ENCODE measurements at regions not wholly inside any gene's neighbourhood (a gene's known extent, or its start where the extent isn't known, plus 50 kb on each side); places are given as distances from the start of the nearest gene placed in this dataset.
"Not testable (repeated sequence)": the region's sequence is repeated elsewhere in the genome, so short reads cannot be mapped to it uniquely, and the experiment has no call there.

- peaks cover 0 to 2% of the 10 kb centered on the region in 2 experiments for H3K4me1 ChIP-seq (ENCODE audit: control insufficient read depth in 1 of 2, insufficient read depth in 2 of 2, low read length in 2 of 2)
- no peak overlapping the region for H4K12ac ChIP-seq (ENCODE audit: low read depth, low read length)
- H3K27me3 ChIP-seq (ENCODE audit: insufficient read depth, low read length): no peaks in the 10 kb centered on the region
- no peak overlapping the region for H4K91ac ChIP-seq (ENCODE audit: low read depth, low read length)
- no peak overlapping the region for H3K14ac ChIP-seq (ENCODE audit: low read length)
- no peaks in the 10 kb centered on the region for H3K36me3 ChIP-seq (ENCODE audit: control insufficient read depth in 1 of 2, insufficient read depth in 2 of 2, low read length in 2 of 2)
- no peak overlapping the region for H2AFZ ChIP-seq (ENCODE audit: insufficient read depth, low read length, poor library complexity)
- peak; percentile 78 to 96 for DNase-seq
- no peak overlapping the region for H2BK12ac ChIP-seq (ENCODE audit: low read length)
- H3K27ac ChIP-seq (ENCODE audit: low read depth, low read length): no peak overlapping the region
- H3K4ac ChIP-seq (ENCODE audit: low read depth, low read length): no peak overlapping the region
- WGBS (ENCODE audit: extremely low coverage, insufficient coverage, insufficient read length): no CpG with 5 or more reads among the region's 3 CpGs
- no peaks in the 10 kb centered on the region for H3K79me1 ChIP-seq (ENCODE audit: low read length)
- H2BK5ac ChIP-seq (ENCODE audit: low read depth, low read length, poor library complexity): no peak overlapping the region
- H3K4me3 ChIP-seq (ENCODE audit: low read depth, low read length): no peak overlapping the region
- H2AK5ac ChIP-seq (ENCODE audit: low read length): no peak overlapping the region
- H3K9ac ChIP-seq (ENCODE audit: low read length): no peak overlapping the region
- no peak overlapping the region for H4K8ac ChIP-seq (ENCODE audit: low read depth, low read length)
- H3K4me2 ChIP-seq (ENCODE audit: low read length): no peak overlapping the region
- H3K18ac ChIP-seq (ENCODE audit: low read length): no peak overlapping the region
- H3K23ac ChIP-seq (ENCODE audit: low read length): no peak overlapping the region
- no peaks in the 10 kb centered on the region for H3K79me2 ChIP-seq (ENCODE audit: control insufficient read depth, insufficient read depth, low read length, poor library complexity)
- no peak overlapping the region for H2BK120ac ChIP-seq (ENCODE audit: insufficient read depth, low read length, poor library complexity)
- H3K9me3 ChIP-seq (ENCODE audit: insufficient read depth, low read depth, low read length): peaks cover 9% of the 10 kb centered on the region
Measured at GRCh38 chr7:19958309-19958896, 185.0 kb upstream of the TMEM196 start.

GRCh38 chr7:19957664-19958063 lies 184.2 kb upstream of the TMEM196 start:
- no peaks in the 10 kb centered on the region for H3K27me3 ChIP-seq (ENCODE audit: insufficient read depth, low read length)
- H4K12ac ChIP-seq (ENCODE audit: low read depth, low read length): no peak overlapping the region
- H3K79me2 ChIP-seq (ENCODE audit: control insufficient read depth, insufficient read depth, low read length, poor library complexity): no peaks in the 10 kb centered on the region
- no peak overlapping the region for H3K18ac ChIP-seq (ENCODE audit: low read length)
- H2BK5ac ChIP-seq (ENCODE audit: low read depth, low read length, poor library complexity): no peak overlapping the region
- no peak overlapping the region for H4K8ac ChIP-seq (ENCODE audit: low read depth, low read length)
- peak in 1 of 2 donors; percentile 17 for DNase-seq
- WGBS (ENCODE audit: extremely low coverage, insufficient coverage, insufficient read length): no CpG with 5 or more reads among the region's 1 CpG
- H3K14ac ChIP-seq (ENCODE audit: low read length): no peak overlapping the region
- H3K4me3 ChIP-seq (ENCODE audit: low read depth, low read length): no peak overlapping the region
- no peak overlapping the region for H2AFZ ChIP-seq (ENCODE audit: insufficient read depth, low read length, poor library complexity)
- H3K79me1 ChIP-seq (ENCODE audit: low read length): no peaks in the 10 kb centered on the region
- H3K23ac ChIP-seq (ENCODE audit: low read length): no peak overlapping the region
- no peak overlapping the region for H2BK120ac ChIP-seq (ENCODE audit: insufficient read depth, low read length, poor library complexity)
- H3K4ac ChIP-seq (ENCODE audit: low read depth, low read length): no peak overlapping the region
- H3K9ac ChIP-seq (ENCODE audit: low read length): no peak overlapping the region
- no peak overlapping the region for H2BK12ac ChIP-seq (ENCODE audit: low read length)
- H2AK5ac ChIP-seq (ENCODE audit: low read length): no peak overlapping the region
- no peak overlapping the region for H4K91ac ChIP-seq (ENCODE audit: low read depth, low read length)
- no peak overlapping the region for H3K27ac ChIP-seq (ENCODE audit: low read depth, low read length)
- H3K36me3 ChIP-seq (ENCODE audit: control insufficient read depth in 1 of 2, insufficient read depth in 2 of 2, low read length in 2 of 2): no peaks in the 10 kb centered on the region
- peaks cover 9% of the 10 kb centered on the region for H3K9me3 ChIP-seq (ENCODE audit: insufficient read depth, low read depth, low read length)
- peaks cover 0 to 2% of the 10 kb centered on the region in 2 experiments for H3K4me1 ChIP-seq (ENCODE audit: control insufficient read depth in 1 of 2, insufficient read depth in 2 of 2, low read length in 2 of 2)
- no peak overlapping the region for H3K4me2 ChIP-seq (ENCODE audit: low read length)

- H3K23ac ChIP-seq (ENCODE audit: low read length); H2BK5ac ChIP-seq (ENCODE audit: low read depth, low read length, poor library complexity); H3K79me1 ChIP-seq (ENCODE audit: low read length); H4K12ac ChIP-seq (ENCODE audit: low read depth, low read length); H3K9me3 ChIP-seq (ENCODE audit: insufficient read depth, low read depth, low read length); H3K27me3 ChIP-seq (ENCODE audit: insufficient read depth, low read length); H3K18ac ChIP-seq (ENCODE audit: low read length); H4K91ac ChIP-seq (ENCODE audit: low read depth, low read length); DNase-seq; H3K14ac ChIP-seq (ENCODE audit: low read length); H4K8ac ChIP-seq (ENCODE audit: low read depth, low read length); H2AK5ac ChIP-seq (ENCODE audit: low read length); H2AFZ ChIP-seq (ENCODE audit: insufficient read depth, low read length, poor library complexity); H3K36me3 ChIP-seq (ENCODE audit: control insufficient read depth in 1 of 2, insufficient read depth in 2 of 2, low read length in 2 of 2); H3K4me1 ChIP-seq (ENCODE audit: control insufficient read depth in 1 of 2, insufficient read depth in 2 of 2, low read length in 2 of 2); H3K27ac ChIP-seq (ENCODE audit: low read depth, low read length); H3K4me3 ChIP-seq (ENCODE audit: low read depth, low read length); H2BK120ac ChIP-seq (ENCODE audit: insufficient read depth, low read length, poor library complexity); H3K79me2 ChIP-seq (ENCODE audit: control insufficient read depth, insufficient read depth, low read length, poor library complexity); H2BK12ac ChIP-seq (ENCODE audit: low read length); H3K4ac ChIP-seq (ENCODE audit: low read depth, low read length); H3K9ac ChIP-seq (ENCODE audit: low read length); H3K4me2 ChIP-seq (ENCODE audit: low read length): not testable (repeated sequence)
- no CpG with 5 or more reads among the region's 7 CpGs for WGBS (ENCODE audit: extremely low coverage, insufficient coverage, insufficient read length)
Measured at GRCh38 chr7:19954166-19954565, 180.7 kb upstream of the TMEM196 start.

- not testable (repeated sequence) for H3K4ac ChIP-seq (ENCODE audit: low read depth, low read length); H3K36me3 ChIP-seq (ENCODE audit: control insufficient read depth in 1 of 2, insufficient read depth in 2 of 2, low read length in 2 of 2); H2BK120ac ChIP-seq (ENCODE audit: insufficient read depth, low read length, poor library complexity); H3K79me1 ChIP-seq (ENCODE audit: low read length); H4K12ac ChIP-seq (ENCODE audit: low read depth, low read length); H2BK12ac ChIP-seq (ENCODE audit: low read length); H3K18ac ChIP-seq (ENCODE audit: low read length); H3K9ac ChIP-seq (ENCODE audit: low read length); H3K27me3 ChIP-seq (ENCODE audit: insufficient read depth, low read length); H3K4me2 ChIP-seq (ENCODE audit: low read length); H4K8ac ChIP-seq (ENCODE audit: low read depth, low read length); H3K4me3 ChIP-seq (ENCODE audit: low read depth, low read length); DNase-seq; H3K79me2 ChIP-seq (ENCODE audit: control insufficient read depth, insufficient read depth, low read length, poor library complexity); H3K14ac ChIP-seq (ENCODE audit: low read length); H4K91ac ChIP-seq (ENCODE audit: low read depth, low read length); H3K9me3 ChIP-seq (ENCODE audit: insufficient read depth, low read depth, low read length); H2BK5ac ChIP-seq (ENCODE audit: low read depth, low read length, poor library complexity); H2AFZ ChIP-seq (ENCODE audit: insufficient read depth, low read length, poor library complexity); H2AK5ac ChIP-seq (ENCODE audit: low read length); H3K27ac ChIP-seq (ENCODE audit: low read depth, low read length); H3K23ac ChIP-seq (ENCODE audit: low read length); H3K4me1 ChIP-seq (ENCODE audit: control insufficient read depth in 1 of 2, insufficient read depth in 2 of 2, low read length in 2 of 2)
- WGBS (ENCODE audit: extremely low coverage, insufficient coverage, insufficient read length): no CpG with 5 or more reads among the region's 5 CpGs
Measured at GRCh38 chr7:19953411-19953810, 180.0 kb upstream of the TMEM196 start.
